Esophagus muscularis mucosa (tissue), 3 donors: ENCODE measurements at regions not wholly inside any gene's neighbourhood (a gene's known extent, or its start where the extent isn't known, plus 50 kb on each side); places are given as distances from the start of the nearest gene placed in this dataset.

Source experiments
- CTCF ChIP-seq, 3 experiments: fragments of 200-600 bp in 2 of 3; fragments of 450-650 bp in 1 of 3; sonication (generic) in 2 of 3; IDR thresholded peaks; one replicate each; pipeline ENCODE4 v1.5.1; 2017 to 2019; ENCODE audit warnings: antibody characterized with exemption in 3 of 3, mild to moderate bottlenecking in 2 of 3, moderate library complexity in 1 of 3
- POLR2A ChIP-seq: fragments of 450-650 bp; IDR thresholded peaks from one replicate; pipeline ENCODE4 v1.6.1; 2017; ENCODE audit warnings: antibody characterized with exemption, moderate library complexity, mild to moderate bottlenecking, low read depth

- TF ChIP-seq POLR2A (no peak), CTCF (IDR thresholded peaks at IDR 0.05) (peak; percentile 56 to 83 (median 67))
Observed at GRCh38 chr13:24997367-24997967, 98.5 kb upstream of the PABPC3 start.
